HG03521 (cell line): ENCODE measurements at regions not wholly inside any gene's neighbourhood (a gene's known extent, or its start where the extent isn't known, plus 50 kb on each side); places are given as distances from the start of the nearest gene placed in this dataset.

Experiments used
- ATAC-seq: cut with Tn5 transposase; IDR thresholded peaks from one replicate; pipeline ENCODE4 v1.9.1; 2021; ENCODE audit warnings: mild to moderate bottlenecking, moderate library complexity; ENCODE audit not compliant: unreplicated experiment

DNA sequence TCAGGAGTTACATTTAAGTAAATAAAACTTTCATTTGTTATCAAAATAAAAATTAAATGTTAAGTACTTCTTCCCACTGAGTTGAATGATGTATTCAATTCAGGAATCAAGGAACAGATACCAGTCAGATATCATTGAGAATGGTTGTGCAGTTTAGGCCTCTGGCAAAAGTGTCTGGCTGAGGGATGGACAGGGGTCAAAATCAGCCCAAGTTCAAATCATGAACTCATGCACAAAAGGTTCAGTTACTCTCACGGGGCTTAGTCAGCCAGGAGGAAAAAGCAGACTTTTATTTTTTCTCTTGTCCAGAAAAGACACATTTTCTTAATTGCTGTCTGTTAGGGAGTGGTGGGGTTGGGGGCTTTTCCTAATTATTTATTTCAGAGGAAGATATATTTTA lies 166.3 kb downstream of the RASSF9 start:
- ATAC-seq: no peak

DNA sequence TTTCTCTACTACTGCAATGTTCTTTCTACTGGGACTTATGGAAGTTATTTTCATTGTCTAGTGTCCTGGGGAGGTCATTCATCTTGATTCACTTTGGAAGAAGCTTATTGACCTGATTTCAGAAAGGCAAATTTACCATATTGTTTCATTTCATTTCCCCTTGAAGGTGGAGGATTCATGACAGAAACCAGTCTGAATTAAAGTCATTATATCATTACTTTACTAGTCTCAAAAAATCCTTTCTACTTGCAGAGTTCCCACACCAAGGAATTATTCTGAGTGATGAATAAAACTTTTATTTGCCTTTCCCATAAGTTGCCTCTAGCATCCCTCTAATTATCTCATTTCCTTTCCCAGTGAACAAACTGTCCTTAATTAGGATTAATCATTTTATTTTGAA lies 163.8 kb downstream of the RASSF9 start:
- no peak for ATAC-seq

DNA sequence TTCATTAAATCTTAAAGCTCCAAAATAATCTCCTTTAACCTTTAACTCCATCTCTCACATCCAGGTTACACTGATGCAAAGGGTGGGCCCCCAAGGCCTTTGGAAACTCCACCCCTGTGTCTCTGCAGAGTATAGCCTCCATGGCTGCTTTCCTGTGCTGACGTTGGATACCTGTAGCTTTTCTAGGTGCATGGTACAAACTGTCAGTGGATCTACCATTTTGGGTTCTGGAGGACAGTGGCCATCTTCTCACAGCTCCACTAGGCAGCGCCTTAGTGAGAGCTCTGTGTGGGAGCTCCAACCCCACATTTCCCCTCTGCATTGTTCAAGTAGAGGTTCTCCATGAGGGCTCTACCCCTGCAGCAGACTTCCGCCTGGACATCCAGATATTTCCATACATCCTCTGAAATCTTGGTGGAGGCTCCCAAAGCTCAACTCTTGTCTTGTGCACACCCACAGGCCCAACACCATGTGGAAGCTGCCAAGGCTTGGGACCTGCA lies 162.2 kb downstream of the RASSF9 start:
- no peak for ATAC-seq

DNA sequence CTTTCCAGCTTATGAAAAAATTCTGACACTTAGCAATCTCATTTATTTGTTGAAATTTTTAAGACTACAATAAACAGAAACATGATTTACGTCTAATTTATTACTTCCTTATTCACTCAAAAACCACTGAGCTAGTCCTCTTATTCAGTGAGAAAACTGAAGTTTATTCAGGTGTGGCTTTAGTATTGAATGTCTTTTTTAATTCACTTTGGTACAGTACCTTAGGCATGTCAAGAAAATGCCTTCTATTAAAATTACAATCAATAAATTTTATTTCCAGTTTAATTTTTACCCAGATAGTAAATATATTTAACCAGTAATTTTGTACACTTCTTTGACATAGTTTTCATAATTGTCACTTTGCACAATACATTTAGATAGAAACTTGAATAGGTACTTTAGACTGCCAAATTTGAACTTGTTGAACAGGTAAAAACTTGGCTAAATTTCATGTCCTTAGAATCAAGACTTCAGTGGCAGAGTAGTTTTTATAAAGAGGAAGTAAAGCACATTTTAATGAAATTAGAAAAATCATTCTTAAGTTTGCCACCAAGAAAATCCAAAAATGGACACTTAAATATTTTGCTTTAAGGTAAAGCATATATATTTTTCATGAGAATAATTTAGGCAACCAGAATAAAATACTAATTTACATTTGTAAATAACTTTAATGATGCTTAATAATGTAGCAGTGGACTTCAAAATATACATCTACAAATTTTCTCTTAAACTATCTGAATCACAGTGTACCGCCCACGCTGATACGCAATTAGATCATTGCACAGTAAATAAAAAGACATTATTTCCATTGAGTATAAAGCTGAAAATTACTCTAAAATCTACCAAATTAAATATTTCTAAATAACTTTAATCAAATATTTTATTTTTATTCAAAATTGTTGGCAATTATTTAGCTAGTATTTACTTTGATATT lies 159.1 kb downstream of the RASSF9 start:
- no peak for ATAC-seq

DNA sequence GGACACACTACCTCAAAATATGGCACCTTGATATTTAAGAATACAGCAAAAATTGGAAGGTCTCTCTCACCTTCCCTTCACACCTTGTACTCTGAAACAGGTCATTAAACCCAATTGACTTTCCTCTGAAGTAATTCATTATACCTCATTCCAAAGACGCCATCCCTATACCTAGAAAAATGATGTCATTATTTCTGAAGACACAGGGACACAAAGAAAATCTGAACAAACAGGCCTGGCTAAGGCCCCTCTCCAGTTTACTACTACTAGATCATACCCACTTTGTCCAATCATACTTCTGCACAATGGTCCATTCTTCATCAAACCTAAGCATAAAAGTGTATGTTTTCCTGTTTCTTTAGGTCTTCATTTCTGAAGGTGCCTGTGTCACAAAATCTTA lies 156.9 kb downstream of the RASSF9 start:
- ATAC-seq: no peak

DNA sequence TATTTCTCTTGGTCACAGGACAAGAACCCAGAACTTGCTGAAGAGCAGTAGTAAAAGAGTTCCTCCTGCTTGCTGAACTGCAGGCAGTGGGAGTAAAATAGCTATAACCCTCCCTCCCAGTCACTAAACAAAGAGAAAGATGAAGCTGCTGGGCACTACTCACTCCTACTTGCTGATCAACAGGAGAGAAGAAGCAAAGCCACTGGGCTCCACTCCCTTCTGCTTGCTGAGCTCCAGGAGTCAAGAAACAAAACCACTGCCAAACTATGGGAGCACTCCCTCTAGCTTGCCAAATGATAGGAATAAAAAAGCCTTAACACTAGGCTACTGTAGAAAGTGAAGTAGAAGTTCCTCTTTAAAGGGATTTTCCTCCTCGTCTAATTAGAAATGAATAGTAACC lies 155.3 kb downstream of the RASSF9 start:
- no peak for ATAC-seq

DNA sequence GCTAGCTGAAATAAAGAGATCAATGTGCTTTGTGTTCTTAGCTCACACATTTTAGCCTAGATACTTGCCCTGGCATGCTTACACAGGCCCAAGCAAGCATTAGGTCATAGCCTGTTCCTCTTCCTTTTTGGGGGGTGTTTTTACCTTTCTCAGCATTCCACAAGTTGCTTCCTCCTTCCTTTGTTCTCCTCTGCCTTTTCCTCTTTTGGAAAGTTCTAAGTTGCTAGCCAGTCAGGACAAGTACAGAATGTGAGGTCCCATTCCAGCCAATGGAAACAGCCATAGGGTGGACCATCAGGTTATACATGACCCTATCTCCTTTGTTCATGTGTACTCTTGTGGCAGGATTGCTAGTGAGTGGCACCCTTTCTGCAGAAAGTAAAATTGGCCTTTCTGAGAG lies 154.9 kb downstream of the RASSF9 start:
- no peak for ATAC-seq

DNA sequence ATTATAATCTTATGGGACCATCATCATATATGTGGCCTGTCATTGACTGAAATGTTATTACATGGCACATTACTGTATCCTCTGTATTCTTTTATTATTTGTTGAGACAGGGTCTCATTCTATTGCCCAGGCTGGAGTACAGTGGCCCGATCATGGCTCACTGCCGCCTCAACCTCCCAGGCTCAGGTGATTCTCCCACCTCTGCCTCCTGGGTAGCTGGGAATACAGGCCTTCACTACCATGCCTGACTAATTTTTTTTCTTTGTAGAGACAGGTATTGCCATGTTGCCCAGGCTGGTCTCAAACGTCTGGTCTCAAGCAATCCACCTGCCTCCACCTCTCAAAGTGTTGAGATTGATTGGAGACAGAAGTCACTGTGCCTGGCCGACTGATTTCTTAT lies 153.2 kb downstream of the RASSF9 start:
- no peak for ATAC-seq

DNA sequence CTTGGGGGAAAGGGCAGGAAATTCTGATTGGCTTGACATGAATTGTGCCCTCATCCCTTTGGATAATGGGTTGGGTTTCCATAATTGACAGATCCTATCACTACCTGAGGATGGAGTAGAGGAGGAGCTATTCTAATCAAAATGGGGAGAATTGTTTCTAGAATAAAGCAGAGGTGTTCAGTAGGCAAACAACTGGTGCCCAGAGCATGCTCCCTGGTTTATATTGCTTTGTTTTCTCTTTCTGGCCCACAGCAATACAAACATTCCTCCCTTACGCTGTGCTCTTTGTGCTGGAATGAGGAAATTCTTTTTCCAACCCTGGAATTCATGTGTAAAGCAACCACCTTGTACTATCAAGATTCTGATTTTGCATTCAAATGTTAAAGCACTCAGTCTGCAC lies 147.4 kb downstream of the RASSF9 start:
- no peak for ATAC-seq

DNA sequence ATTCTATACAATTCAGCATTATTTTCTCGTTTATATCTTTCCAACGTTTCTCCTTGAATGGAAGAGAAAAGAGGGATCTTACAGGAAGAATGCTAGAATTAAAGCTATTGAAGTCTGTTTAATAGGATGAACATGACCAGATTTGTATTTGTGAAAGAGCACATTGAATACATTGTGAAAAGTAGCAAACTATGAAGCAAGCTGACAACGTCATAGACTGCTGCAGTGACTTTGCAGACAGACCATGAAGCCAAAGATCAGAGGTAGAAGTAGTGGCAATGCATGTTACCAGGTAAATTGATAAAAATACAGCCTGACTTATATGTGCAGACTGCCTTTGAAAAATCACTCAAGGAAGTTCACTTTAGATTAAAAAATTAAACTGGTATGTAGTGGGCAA lies 146.1 kb downstream of the RASSF9 start:
- ATAC-seq: no peak

DNA sequence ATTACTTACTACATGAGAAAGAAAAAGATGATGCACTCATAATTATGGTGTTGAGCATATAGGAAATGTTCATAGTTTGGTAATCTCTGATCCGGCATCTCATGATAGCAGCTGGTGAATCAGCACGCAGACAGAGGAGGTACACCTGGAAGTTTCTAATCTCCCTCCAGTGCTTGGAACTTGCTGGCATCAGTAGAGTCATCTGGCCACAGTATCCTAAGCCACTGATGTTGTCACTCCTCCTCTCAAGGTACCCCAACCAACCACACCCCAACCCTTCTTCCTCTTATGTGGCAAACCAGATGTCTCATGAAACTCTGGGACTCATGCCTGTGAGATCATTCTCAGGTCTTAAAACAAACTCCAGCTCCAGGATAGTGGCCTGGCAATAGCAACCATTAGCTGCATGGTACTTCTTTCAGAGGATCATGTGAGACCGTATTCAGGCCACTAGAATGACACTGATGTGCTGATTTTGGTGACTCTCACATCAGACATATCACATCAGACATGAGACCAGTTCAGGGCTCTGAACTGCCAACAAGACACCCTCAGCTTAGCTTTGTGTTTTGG lies 143.0 kb downstream of the RASSF9 start:
- no peak for ATAC-seq

DNA sequence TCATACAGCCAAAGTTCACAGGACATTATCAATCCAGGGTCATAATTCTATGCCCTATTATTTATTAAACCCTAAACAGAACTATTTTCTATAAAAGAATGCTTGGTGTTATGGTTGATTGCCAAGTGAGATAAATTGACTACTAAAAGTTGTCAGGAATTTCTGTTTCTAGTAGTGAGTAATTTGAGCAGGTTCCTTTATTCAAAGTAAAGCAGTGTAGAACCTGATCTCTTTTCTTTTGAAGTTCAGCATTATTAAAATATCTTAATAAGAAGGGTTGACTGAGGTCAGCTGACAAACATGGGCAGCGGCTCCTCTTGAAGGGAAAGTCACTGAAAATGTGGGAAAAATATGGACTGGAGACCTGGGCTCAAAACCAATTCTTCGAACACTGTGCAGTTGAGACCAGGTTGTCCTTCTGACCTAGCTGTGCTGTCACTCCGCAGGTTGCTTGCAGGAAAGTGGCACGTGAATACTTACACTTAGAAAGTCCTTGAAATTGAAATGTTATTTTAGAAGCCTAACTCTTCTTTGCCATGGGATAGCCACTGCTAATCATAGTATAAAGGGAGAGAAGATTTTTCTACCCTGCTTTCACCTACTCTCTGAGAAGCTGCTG lies 141.0 kb downstream of the RASSF9 start:
- ATAC-seq: no peak

DNA sequence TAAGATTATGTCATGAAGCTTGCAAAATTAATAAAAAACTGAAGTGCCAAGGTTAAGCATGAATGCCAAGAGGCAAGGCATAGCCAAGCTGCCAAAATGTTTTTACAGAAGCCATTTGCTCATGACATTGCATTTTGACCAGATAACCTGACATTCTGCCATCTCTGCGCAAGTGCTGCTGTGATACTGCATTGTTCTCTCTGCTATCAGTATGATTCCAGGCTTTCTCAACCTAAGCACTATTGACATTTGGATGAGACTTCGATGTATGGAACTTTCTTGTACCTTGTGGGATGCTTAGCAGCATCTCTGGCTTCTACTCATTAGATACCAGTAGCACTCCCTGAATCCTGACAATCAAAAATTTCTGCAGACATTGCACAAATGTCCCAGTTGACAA lies 139.2 kb downstream of the RASSF9 start:
- no peak for ATAC-seq

DNA sequence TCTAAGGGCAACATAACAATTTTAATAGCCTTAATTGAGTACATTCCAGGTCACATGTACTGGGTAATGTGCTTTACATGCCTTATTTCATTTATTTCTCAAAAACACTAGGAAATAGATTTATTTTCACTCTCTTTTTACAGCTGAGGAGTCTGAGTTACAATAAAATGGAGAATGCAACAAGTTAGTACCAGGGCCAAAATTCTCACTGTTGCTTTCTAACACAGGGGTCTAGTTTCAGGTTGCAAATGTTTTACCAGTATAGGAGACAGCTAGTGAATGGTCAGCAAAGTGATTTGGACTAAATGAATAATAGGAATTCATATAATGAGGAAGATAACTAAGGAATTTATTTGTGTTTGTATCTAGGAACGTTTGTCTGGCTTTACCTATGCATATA lies 137.3 kb downstream of the RASSF9 start:
- no peak for ATAC-seq

DNA sequence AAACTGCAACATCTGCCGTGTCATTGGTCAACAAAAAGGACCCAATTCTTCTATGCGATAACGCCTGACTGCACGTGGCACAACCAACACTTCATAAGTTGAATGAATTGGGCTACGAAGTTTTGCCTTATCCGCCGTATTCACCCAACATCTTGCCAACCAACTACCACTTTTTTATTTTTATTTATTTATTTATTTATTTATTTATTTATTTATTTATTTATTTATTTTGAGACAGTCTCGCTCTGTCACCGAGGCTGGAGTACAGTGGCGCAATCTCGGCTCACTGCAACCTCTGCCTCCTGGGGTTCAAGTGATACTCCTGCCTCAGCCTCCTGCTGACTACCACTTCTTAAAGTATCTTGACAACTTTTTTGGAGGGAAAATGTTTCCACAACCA lies 127.4 kb downstream of the RASSF9 start:
- no peak for ATAC-seq

DNA sequence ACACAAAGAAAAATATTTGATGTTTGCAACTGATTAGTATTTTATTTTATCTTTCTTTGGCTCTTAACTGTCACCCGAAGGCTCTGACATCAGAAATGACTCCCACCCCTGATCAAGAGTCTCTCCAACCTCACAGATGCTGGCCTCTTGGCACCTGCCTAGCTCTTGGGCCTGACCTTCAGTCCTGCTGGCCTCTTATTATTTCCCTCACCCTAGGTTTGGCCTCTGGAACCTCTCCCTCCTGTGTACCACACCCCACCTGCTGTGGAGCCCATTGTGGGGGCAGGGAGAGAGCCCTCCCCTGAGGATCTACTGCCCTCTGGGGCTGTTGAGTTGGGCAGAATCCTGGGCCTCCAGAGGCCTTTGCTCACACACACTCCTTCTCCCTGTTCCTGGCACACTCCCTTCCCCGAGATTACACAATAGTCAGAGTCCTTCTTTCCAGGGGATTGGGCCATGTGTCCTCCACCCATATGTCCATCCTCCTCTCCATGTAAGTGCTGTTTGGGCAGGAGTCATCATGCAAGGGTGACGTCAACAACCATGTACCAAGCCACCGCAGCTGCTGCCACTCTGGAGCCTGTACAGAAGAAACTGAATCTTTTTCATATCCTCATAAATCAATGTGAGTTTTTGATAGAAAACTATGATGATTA lies 124.3 kb downstream of the RASSF9 start:
- ATAC-seq: no peak

DNA sequence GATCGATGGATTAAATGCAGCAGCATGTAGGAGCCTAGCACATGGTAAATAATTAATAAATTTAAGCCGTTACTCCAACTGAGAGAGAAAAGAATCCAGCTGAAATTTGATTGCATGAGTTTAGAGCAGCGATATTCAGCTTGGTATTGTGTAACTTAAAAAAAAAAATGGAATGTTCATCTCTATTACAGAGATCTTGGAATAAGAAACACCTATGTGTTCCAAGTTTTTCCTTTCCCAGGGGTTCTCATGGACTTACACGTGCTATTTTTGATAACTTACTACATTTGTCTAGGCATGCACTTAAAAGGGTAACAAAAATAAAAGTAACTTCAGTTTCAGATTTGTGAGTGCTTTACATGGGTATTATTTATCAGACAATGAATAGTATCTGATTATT lies 122.8 kb downstream of the RASSF9 start:
- ATAC-seq: no peak

DNA sequence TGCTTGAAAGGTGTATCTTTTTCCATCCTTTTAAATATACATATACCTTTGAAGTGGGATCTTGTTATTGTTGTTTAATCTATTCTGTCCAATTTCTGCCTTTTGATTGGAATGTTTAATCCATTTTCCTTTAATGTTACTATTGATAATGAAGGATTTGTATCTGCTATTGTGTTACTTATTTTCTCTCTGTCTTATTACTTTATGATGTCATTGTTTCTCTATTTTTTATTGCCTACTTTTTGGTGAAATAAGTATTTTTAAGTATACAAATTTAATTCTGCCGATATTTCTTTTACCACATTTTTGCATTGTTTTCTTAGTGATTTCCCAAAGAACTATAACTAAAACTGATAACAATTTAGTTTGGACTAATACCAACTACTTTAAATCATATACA lies 121.8 kb downstream of the RASSF9 start:
- ATAC-seq: no peak

DNA sequence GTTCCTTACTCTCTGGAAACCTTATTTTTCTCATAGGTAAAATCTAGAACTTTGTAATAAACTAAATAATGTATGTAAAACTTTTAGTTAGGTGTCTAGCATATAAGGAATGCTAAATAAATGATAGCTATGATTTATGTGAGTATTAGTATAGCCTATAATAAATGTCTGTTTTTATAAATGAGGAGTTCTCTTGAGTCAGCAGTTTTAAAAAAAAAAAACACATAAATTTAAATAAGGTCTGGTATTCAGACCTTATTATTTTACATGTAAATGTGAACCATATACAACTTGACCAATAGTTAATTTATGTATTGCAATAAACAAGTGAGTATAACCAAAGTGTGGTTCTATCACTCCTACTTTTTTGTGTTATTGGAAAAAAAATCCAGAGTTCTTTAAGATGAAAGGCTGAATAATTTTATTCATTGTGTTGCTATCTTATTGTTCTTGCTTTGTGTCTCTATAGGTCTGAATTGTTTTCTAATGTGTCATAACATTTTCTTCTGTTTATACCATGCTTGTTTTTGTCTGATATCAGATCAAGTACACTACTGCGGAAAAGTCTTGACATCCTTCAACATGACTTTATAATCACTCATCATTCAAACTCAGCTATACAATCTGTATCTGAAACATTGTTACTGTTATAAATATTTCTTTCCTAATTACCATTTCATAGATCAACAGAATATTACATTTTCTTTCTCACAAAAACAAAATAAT lies 115.7 kb downstream of the RASSF9 start:
- no peak for ATAC-seq

DNA sequence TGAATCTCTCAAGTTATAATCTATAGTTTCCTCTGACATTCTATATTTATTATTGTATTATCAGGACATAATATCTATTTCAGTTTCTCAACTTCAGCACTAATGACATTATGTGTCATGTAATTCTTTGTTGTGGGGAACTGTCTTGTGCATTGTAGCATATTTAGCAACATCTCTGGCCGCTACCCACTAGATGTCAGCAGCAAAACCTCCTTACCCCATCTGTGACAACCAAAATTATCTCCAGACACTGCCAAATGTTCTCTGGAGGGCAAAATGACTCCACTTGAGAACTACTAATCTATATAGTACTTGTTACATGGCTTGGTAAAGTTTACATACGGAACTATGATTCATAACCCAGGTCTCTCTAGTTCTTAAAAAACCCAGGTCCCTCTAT lies 110.2 kb downstream of the RASSF9 start:
- ATAC-seq: no peak
